Lower leg skin (tissue), 4 donors: ENCODE measurements at regions not wholly inside any gene's neighbourhood (a gene's known extent, or its start where the extent isn't known, plus 50 kb on each side); places are given as distances from the start of the nearest gene placed in this dataset.

Experiments
- DNase-seq, 2 donors: peaks; one replicate each; pipeline ENCODE4 v3.0.0-alpha.2; 2019; ENCODE audit warnings: low spot score in 2 of 2
- H3K4me3 ChIP-seq: fragments of 200-600 bp; sonication (generic); 2 replicates; pipeline ENCODE4 v1.5.1; 2017; ENCODE audit warnings: mild to moderate bottlenecking, low read depth; ENCODE audit not compliant: poor library complexity, severe bottlenecking
- POLR2A ChIP-seq, 2 donors: fragments of 450-650 bp; IDR thresholded peaks; one replicate each; pipeline ENCODE4 v1.6.1; 2016 to 2017; ENCODE audit warnings: antibody characterized with exemption in 2 of 2, mild to moderate bottlenecking in 1 of 2, moderate library complexity in 1 of 2
- WGBS, 2 donors: methylation state at CpG; one replicate each; pipeline ENCODE4 v1.1.5; 2018; 5-methylcytosine and 5-hydroxymethylcytosine counted together
- intact Hi-C: fragments of 100-400 bp; cut with DNase I; formaldehyde crosslinking; loops from one replicate; pipeline ENCODE4 v1.15.0; 2023; ENCODE audit warnings: low total_unique reads
- TF ChIP-seq, protein P1 (sequence below), 3 donors: fragments of 450-650 bp; IDR thresholded peaks; one replicate each; pipeline ENCODE4 v1.5.1; 2016; ENCODE audit warnings: antibody characterized with exemption in 3 of 3, mild to moderate bottlenecking in 3 of 3, moderate library complexity in 2 of 3

- TF ChIP-seq, protein P1, sequence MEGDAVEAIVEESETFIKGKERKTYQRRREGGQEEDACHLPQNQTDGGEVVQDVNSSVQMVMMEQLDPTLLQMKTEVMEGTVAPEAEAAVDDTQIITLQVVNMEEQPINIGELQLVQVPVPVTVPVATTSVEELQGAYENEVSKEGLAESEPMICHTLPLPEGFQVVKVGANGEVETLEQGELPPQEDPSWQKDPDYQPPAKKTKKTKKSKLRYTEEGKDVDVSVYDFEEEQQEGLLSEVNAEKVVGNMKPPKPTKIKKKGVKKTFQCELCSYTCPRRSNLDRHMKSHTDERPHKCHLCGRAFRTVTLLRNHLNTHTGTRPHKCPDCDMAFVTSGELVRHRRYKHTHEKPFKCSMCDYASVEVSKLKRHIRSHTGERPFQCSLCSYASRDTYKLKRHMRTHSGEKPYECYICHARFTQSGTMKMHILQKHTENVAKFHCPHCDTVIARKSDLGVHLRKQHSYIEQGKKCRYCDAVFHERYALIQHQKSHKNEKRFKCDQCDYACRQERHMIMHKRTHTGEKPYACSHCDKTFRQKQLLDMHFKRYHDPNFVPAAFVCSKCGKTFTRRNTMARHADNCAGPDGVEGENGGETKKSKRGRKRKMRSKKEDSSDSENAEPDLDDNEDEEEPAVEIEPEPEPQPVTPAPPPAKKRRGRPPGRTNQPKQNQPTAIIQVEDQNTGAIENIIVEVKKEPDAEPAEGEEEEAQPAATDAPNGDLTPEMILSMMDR (IDR thresholded peaks at IDR 0.05), result no peak
- TF ChIP-seq POLR2A (IDR thresholded peaks at IDR 0.05), result no peak
- WGBS, 2 donors, result 1 to 4% methylated on average over 2 of the region's 2 CpGs
- intact Hi-C loops, result no loop called here
- DNase-seq, result no peak
- no peak overlapping the region for H3K4me3 ChIP-seq
Measured at GRCh38 chr6:145214570-145214969, 520.8 kb downstream of the EPM2A start.

DNA sequence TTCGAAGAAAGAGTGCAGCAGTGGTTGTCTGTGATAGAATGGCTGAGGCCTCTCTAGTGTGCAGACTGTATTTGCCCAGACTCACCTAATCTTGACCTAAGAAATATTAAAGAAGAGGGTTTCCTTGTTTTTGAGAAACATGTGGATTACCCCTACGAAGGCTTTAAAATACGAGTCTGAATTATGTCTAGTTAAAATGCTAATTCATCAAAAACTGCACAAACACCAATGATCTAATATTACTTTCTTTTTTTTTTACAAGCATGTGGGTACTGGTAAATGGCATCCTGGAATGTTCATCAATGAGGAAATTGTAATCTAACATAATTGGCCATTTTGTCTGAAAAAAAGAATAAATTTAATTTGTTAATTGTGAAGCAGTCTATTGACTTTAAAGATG is 510.9 kb downstream of the EPM2A start:
- intact Hi-C loops, result no loop called here
- 77 to 79% methylated on average over 3 of the region's 3 CpGs for WGBS, 2 donors
- TF ChIP-seq, protein P1 (IDR thresholded peaks at IDR 0.05), result no peak
- no peak for TF ChIP-seq POLR2A (IDR thresholded peaks at IDR 0.05)
- DNase-seq, result no peak
- H3K4me3 ChIP-seq, result no peak overlapping the region

DNA sequence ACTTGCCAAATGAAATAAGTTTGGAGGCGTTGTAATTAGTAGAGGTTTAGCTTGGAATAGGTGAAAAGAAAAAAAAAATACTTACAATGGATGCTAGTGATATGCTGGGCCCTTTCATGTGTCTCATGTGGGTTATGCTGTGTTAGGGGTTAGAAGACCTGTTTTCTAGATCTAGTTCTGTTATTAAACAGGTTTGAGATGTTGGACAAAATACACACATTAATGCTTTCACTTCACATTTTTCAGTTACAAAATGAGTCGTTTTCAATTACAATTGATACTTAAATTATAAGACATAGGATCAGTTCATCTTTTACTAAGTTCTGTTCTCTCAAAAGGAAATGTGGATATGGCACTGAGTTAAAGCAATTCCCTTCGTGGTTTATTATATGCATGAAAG is 509.8 kb downstream of the EPM2A start:
- TF ChIP-seq, protein P1 (IDR thresholded peaks at IDR 0.05), result no peak
- TF ChIP-seq POLR2A (IDR thresholded peaks at IDR 0.05), result no peak
- 70 to 72% methylated on average over 3 of the region's 3 CpGs for WGBS, 2 donors
- DNase-seq, result no peak
- intact Hi-C loops, result loop anchor here (5.0 kb wide), 1 partner anchor 653 kb away; no protein-coding TSS in a partner anchor
- no peak overlapping the region for H3K4me3 ChIP-seq

DNA sequence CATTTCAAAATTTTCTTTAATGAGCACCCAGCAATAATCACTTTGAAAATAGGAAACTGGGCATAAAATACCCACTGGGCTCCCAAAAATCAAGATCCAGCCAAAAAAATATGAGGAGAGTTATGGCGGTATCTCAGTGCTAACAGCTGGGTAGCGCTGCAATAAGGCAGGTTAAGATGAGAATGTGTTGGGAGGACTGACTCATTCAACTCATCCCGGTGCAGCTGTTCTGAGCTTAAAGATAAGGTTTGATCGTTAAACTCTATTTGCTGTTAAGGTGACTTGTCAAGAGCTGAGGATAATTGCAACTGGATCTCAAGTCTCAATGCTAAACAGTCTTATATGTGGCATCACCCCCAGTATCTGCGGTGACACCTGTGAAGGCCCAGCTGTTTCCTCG is 507.7 kb downstream of the EPM2A start:
- WGBS, 2 donors, result 85 to 92% methylated on average over 6 of the region's 6 CpGs
- no peak overlapping the region for H3K4me3 ChIP-seq
- no peak for TF ChIP-seq POLR2A (IDR thresholded peaks at IDR 0.05)
- intact Hi-C loops, result loop anchor here (5.0 kb wide), 1 partner anchor 655 kb away; no protein-coding TSS in a partner anchor
- no peak for DNase-seq

- WGBS, 2 donors, result 94% methylated on average over 3 of the region's 3 CpGs
- intact Hi-C loops, result loop anchor here (5.0 kb wide), 1 partner anchor 657 kb away; no protein-coding TSS in a partner anchor
- H3K4me3 ChIP-seq, result no peak overlapping the region
- DNase-seq, result no peak
- no peak for TF ChIP-seq POLR2A (IDR thresholded peaks at IDR 0.05)
- TF ChIP-seq, protein P1 (IDR thresholded peaks at IDR 0.05), result no peak
Measured at GRCh38 chr6:145228962-145229582, 506.2 kb downstream of the EPM2A start.

GRCh38 chr6:145233955-145234354 is 501.4 kb downstream of the EPM2A start:
- WGBS, 2 donors, result 85 to 87% methylated on average over 2 of the region's 2 CpGs
- no peak for TF ChIP-seq POLR2A (IDR thresholded peaks at IDR 0.05)
- TF ChIP-seq, protein P1 (IDR thresholded peaks at IDR 0.05), result no peak
- intact Hi-C loops, result no loop called here
- H3K4me3 ChIP-seq, result no peak overlapping the region
- DNase-seq, result no peak
